H1 (cell line): ENCODE measurements at regions not wholly inside any gene's neighbourhood (a gene's known extent, or its start where the extent isn't known, plus 50 kb on each side); places are given as distances from the start of the nearest gene placed in this dataset.

Experiments used
- CTCF ChIA-PET: fragments of 300-600 bp; sonication (Branson Sonifier 250); formaldehyde crosslinking; loops from one replicate; lab custom pipeline; 2021; ENCODE audit not compliant: partially characterized antibody; lab: Charles Lee
- POLR2A ChIA-PET: fragments of 300-600 bp; sonication (Branson Sonifier 250); formaldehyde crosslinking; loops from one replicate; lab custom pipeline; 2021; ENCODE audit warnings: inconsistent platforms; ENCODE audit not compliant: partially characterized antibody; lab: Charles Lee
- DNase-seq, 2 experiments: peaks; one replicate each; pipeline versions ENCODE4 v3.0.0 to v3.0.0-alpha.2; 2010 to 2022; ENCODE audit warnings: low spot score in 2 of 2, low read depth in 1 of 2, mixed read lengths in 1 of 2
- FAIRE-seq: peaks from 2 replicates; lab custom pipeline; 2011; peaks lifted over from hg19 to GRCh38; lab: Jason Lieb, UNC
- H2AFZ ChIP-seq: 2 replicates; pipeline ENCODE4 v1.8.1; 2012; ENCODE audit warnings: low read length, inconsistent platforms
- H2AK5ac ChIP-seq: 2 replicates; pipeline ENCODE4 v1.6.1; 2013; ENCODE audit warnings: low read depth, low read length
- H2BK120ac ChIP-seq: replicated peaks from 2 replicates; pipeline ENCODE3; 2013; ENCODE audit warnings: low read depth, low read length, inconsistent platforms
- H2BK12ac ChIP-seq: 2 replicates; pipeline ENCODE4 v1.6.1; 2013; ENCODE audit warnings: low read depth, low read length
- H2BK15ac ChIP-seq: 2 replicates; pipeline ENCODE4 v1.6.1; 2013; ENCODE audit warnings: low read length
- H2BK20ac ChIP-seq: 2 replicates; pipeline ENCODE4 v1.6.1; 2013; ENCODE audit warnings: low read length
- H2BK5ac ChIP-seq: 2 replicates; pipeline ENCODE4 v1.6.1; 2013; ENCODE audit warnings: low read depth, low read length
- H3K14ac ChIP-seq: 2 replicates; pipeline ENCODE4 v1.6.1; 2013; ENCODE audit warnings: inconsistent platforms; ENCODE audit not compliant: insufficient read length
- H3K18ac ChIP-seq: 2 replicates; pipeline ENCODE4 v1.6.1; 2013; ENCODE audit warnings: low read length; ENCODE audit errors: extremely low read depth
- H3K23ac ChIP-seq: 2 replicates; pipeline ENCODE4 v1.6.1; 2013; ENCODE audit warnings: inconsistent platforms; ENCODE audit not compliant: insufficient read length
- H3K23me2 ChIP-seq: 2 replicates; pipeline ENCODE4 v1.6.1; 2013; ENCODE audit warnings: low read depth, low read length
- H3K27ac ChIP-seq: 2 replicates; pipeline ENCODE4 v1.6.1; 2011; ENCODE audit warnings: low read depth, low read length, inconsistent platforms
- H3K27me3 ChIP-seq, 4 experiments: replicated peaks in 1 of 4; 1 replicate in 1 of 4; 2 replicates in 3 of 4; pipeline versions ENCODE4 v1.6.1 to v1.8.1; 2011 to 2013; ENCODE audit warnings: low read length in 3 of 4, mild to moderate bottlenecking in 3 of 4, inconsistent platforms in 2 of 4, mixed read lengths in 2 of 4, moderate library complexity in 1 of 4; ENCODE audit not compliant: control insufficient read depth in 3 of 4, insufficient read depth in 3 of 4; ENCODE audit errors: extremely low read depth in 1 of 4
- H3K36me3 ChIP-seq, 4 experiments: 2 replicates each; pipeline versions ENCODE4 v1.6.1 to v1.8.1; 2011 to 2013; ENCODE audit warnings: mild to moderate bottlenecking in 4 of 4, low read length in 3 of 4, moderate library complexity in 2 of 4, control low read depth in 1 of 4, inconsistent platforms in 1 of 4; ENCODE audit not compliant: insufficient read depth in 4 of 4, control insufficient read depth in 2 of 4
- H3K4ac ChIP-seq: replicated peaks from 2 replicates; pipeline ENCODE3; 2013; ENCODE audit warnings: low read length, low read depth, mixed read lengths, inconsistent platforms; ENCODE audit not compliant: insufficient read length
- H3K4me1 ChIP-seq, 4 experiments: replicated peaks in 1 of 4; 1 replicate in 1 of 4; 2 replicates in 3 of 4; pipeline versions ENCODE4 v1.6.1 to v1.8.1; 2011 to 2013; ENCODE audit warnings: low read length in 3 of 4, inconsistent platforms in 2 of 4, mixed read lengths in 1 of 4; ENCODE audit not compliant: insufficient read depth in 4 of 4, control insufficient read depth in 3 of 4
- H3K4me2 ChIP-seq, 2 experiments: 2 replicates each; pipeline versions ENCODE4 v1.6.1 to v1.8.1; 2011 to 2013; ENCODE audit warnings: low read depth in 2 of 2, low read length in 2 of 2, control low read depth in 1 of 2, inconsistent platforms in 1 of 2, mild to moderate bottlenecking in 1 of 2; ENCODE audit not compliant: insufficient read depth in 1 of 2
- H3K4me3 ChIP-seq, 4 experiments: fragments of 200-600, 300-600 bp in 1 of 4; sonication (generic), shearing (Covaris generic), sonication (Bioruptor Twin) in 1 of 4; 2 replicates each; pipeline versions ENCODE4 v1.5.1 to v1.8.1; 2011 to 2016; ENCODE audit warnings: low read length in 4 of 4, low read depth in 3 of 4, control low read depth in 2 of 4, inconsistent platforms in 2 of 4, mild to moderate bottlenecking in 2 of 4, mixed read lengths in 1 of 4, moderate library complexity in 1 of 4; ENCODE audit not compliant: insufficient read depth in 2 of 4; ENCODE audit errors: extremely low read depth in 1 of 4
- H3K56ac ChIP-seq: replicated peaks from 2 replicates; pipeline ENCODE3; 2013; ENCODE audit warnings: low read depth, mild to moderate bottlenecking, mixed read lengths, low read length, inconsistent platforms; ENCODE audit not compliant: insufficient read length
- H3K79me1 ChIP-seq: 2 replicates; pipeline ENCODE4 v1.6.1; 2013; ENCODE audit warnings: low read depth, low read length, control low read depth
- H3K79me2 ChIP-seq, 2 experiments: 2 replicates each; pipeline versions ENCODE4 v1.6.1 to v1.8.1; 2012 to 2013; ENCODE audit warnings: low read length in 2 of 2, mild to moderate bottlenecking in 2 of 2, inconsistent platforms in 1 of 2; ENCODE audit not compliant: insufficient read depth in 2 of 2, control insufficient read depth in 1 of 2
- H3K9ac ChIP-seq, 4 experiments: replicated peaks in 1 of 4; 1 replicate in 1 of 4; 2 replicates in 3 of 4; pipeline versions ENCODE4 v1.6.1 to v1.8.1; 2011 to 2013; ENCODE audit warnings: low read depth in 3 of 4, low read length in 3 of 4, control low read depth in 2 of 4, mild to moderate bottlenecking in 2 of 4, moderate library complexity in 2 of 4, inconsistent platforms in 1 of 4; ENCODE audit errors: extremely low read depth in 1 of 4
- H3K9me3 ChIP-seq, 2 experiments: 2 replicates each; pipeline versions ENCODE4 v1.6.1 to v1.8.1; 2012 to 2013; ENCODE audit warnings: mild to moderate bottlenecking in 2 of 2, moderate library complexity in 2 of 2, control low read depth in 1 of 2, inconsistent platforms in 1 of 2, low read depth in 1 of 2, low read length in 1 of 2, mixed read lengths in 1 of 2; ENCODE audit not compliant: insufficient read depth in 2 of 2
- H4K20me1 ChIP-seq, 2 experiments: replicated peaks in 1 of 2; 2 replicates each; pipeline versions ENCODE3 to v1.8.1; 2011 to 2013; ENCODE audit warnings: inconsistent platforms in 2 of 2, low read length in 2 of 2, mild to moderate bottlenecking in 1 of 2; ENCODE audit not compliant: insufficient read depth in 2 of 2, control insufficient read depth in 1 of 2
- H4K5ac ChIP-seq: 2 replicates; pipeline ENCODE4 v1.6.1; 2013; ENCODE audit warnings: low read length, low read depth, mixed read lengths, inconsistent platforms; ENCODE audit not compliant: insufficient read length
- H4K8ac ChIP-seq: 2 replicates; pipeline ENCODE4 v1.8.0; 2013; ENCODE audit warnings: mild to moderate bottlenecking, moderate library complexity, low read length, inconsistent platforms; ENCODE audit not compliant: insufficient read depth; ENCODE audit errors: extremely low read depth
- H4K91ac ChIP-seq: replicated peaks from 2 replicates; pipeline ENCODE3; 2013; ENCODE audit warnings: low read length, mixed read lengths, inconsistent platforms; ENCODE audit not compliant: insufficient read length
- CBX5 ChIP-seq: fragments of 300-800, 300-1000 bp; sonication (generic); IDR thresholded peaks from 2 replicates; pipeline ENCODE4 v1.7.1; 2016; ENCODE audit warnings: antibody characterized with exemption, low read length, low read depth
- FOSL1 ChIP-seq: IDR thresholded peaks from 2 replicates; pipeline ENCODE4 v1.6.1; 2011; ENCODE audit warnings: mild to moderate bottlenecking, low read depth, low read length, moderate library complexity; ENCODE audit not compliant: insufficient read depth
- GTF2F1 ChIP-seq: IDR thresholded peaks from 2 replicates; pipeline ENCODE4 v1.6.1; 2012; ENCODE audit warnings: low read depth, low read length, improper control_type of control experiment, borderline replicate concordance
- KDM5A ChIP-seq: fragments of 200-600 bp; IDR thresholded peaks from 2 replicates; pipeline ENCODE4 v1.7.1; 2012; ENCODE audit warnings: mild to moderate bottlenecking, low read length, inconsistent platforms, mixed read lengths
- NRF1 ChIP-seq: IDR thresholded peaks from 2 replicates; pipeline ENCODE4 v1.6.1; 2011; ENCODE audit warnings: mild to moderate bottlenecking, low read depth, low read length, improper control_type of control experiment
- RNF2 ChIP-seq: fragments of 200-900, 300-1000 bp; sonication (generic); IDR thresholded peaks from 2 replicates; pipeline ENCODE4 v1.7.1; 2016; ENCODE audit warnings: borderline replicate concordance, low read depth, mild to moderate bottlenecking, antibody characterized with exemption, low read length; ENCODE audit not compliant: poor library complexity, severe bottlenecking; ENCODE audit errors: missing control alignments
- SIX5 ChIP-seq: IDR thresholded peaks from 2 replicates; pipeline ENCODE4 v1.6.1; 2011; ENCODE audit warnings: mild to moderate bottlenecking, low read depth, low read length
- SP1 ChIP-seq: IDR thresholded peaks from 2 replicates; pipeline ENCODE4 v1.6.1; 2011; ENCODE audit warnings: low read depth, low read length
- TAF1 ChIP-seq: IDR thresholded peaks from 2 replicates; pipeline ENCODE4 v1.6.1; 2011; ENCODE audit warnings: mild to moderate bottlenecking, low read depth, low read length
- USF2 ChIP-seq: IDR thresholded peaks from 2 replicates; pipeline ENCODE4 v1.6.1; 2011; ENCODE audit warnings: low read length, improper control_type of control experiment
- WGBS, 2 experiments: shearing (Covaris generic) in 1 of 2; methylation state at CpG; one replicate each; pipeline versions ENCODE4 v1.1.6 to v1.1.7; 2013 to 2015; ENCODE audit warnings: low lambda C conversion rate in 2 of 2, mixed read lengths in 2 of 2, inconsistent platforms in 1 of 2, low coverage in 1 of 2, missing lambda C conversion rate in 1 of 2; ENCODE audit not compliant: insufficient replicate concordance in 2 of 2, insufficient coverage in 1 of 2, insufficient read length in 1 of 2; ENCODE audit errors: extremely low coverage in 1 of 2, missing lambda C conversion rate in 1 of 2; 5-methylcytosine and 5-hydroxymethylcytosine counted together
- TF ChIP-seq, protein P1 (sequence below), 3 experiments: IDR thresholded peaks; 1 replicate in 2 of 3; 2 replicates in 1 of 3; pipeline versions ENCODE4 v1.5.1 to v1.6.1; 2011; ENCODE audit warnings: low read length in 3 of 3, mild to moderate bottlenecking in 3 of 3, inconsistent platforms in 2 of 3, low read depth in 1 of 3, moderate library complexity in 1 of 3; ENCODE audit not compliant: insufficient read depth in 1 of 3; ENCODE audit errors: control extremely low read depth in 1 of 3

GRCh38 chr5:166992108-166992507, 1299.3 kb upstream of the WWC1 start:
- H3K56ac ChIP-seq: no peak overlapping the region
- no peaks in the 10 kb centered on the region for H3K9me3 ChIP-seq
- H4K8ac ChIP-seq: no peak overlapping the region
- no peak overlapping the region for H3K9ac ChIP-seq
- no peaks in the 10 kb centered on the region for H3K36me3 ChIP-seq
- H3K4ac ChIP-seq: no peak overlapping the region
- H3K18ac ChIP-seq: no peak overlapping the region
- WGBS, 2 experiments: 91% methylated on average over 2 of the region's 2 CpGs; no CpG with 5 or more reads in 1 of the 2 experiments
- no peak overlapping the region for H2BK120ac ChIP-seq
- no peak overlapping the region for H2BK5ac ChIP-seq
- H3K27me3 ChIP-seq: no peaks in the 10 kb centered on the region
- no peak overlapping the region for H2BK20ac ChIP-seq
- POLR2A ChIA-PET: interaction anchor here (0.7 kb wide), 1 partner anchor 92 kb away, joined by 4 read pairs; no protein-coding TSS in a partner anchor
- H3K79me2 ChIP-seq: no peaks in the 10 kb centered on the region
- H4K91ac ChIP-seq: no peak overlapping the region
- H4K20me1 ChIP-seq: no peaks in the 10 kb centered on the region
- no peak overlapping the region for H4K5ac ChIP-seq
- DNase-seq (no peak), FAIRE-seq (no peak)
- H3K27ac ChIP-seq: no peak overlapping the region
- H3K23me2 ChIP-seq: no peaks in the 10 kb centered on the region
- no peak overlapping the region for H3K4me2 ChIP-seq
- CTCF ChIA-PET: interaction anchor here (2.1 kb wide), 1 partner anchor 11 kb away, joined by 7 read pairs; no protein-coding TSS in a partner anchor
- no peak overlapping the region for H3K4me3 ChIP-seq
- peaks cover 2 to 6% (median 4%) of the 10 kb centered on the region in 4 experiments; a peak in 4 of 7 replicates for H3K4me1 ChIP-seq
- H3K79me1 ChIP-seq: no peaks in the 10 kb centered on the region
- no peak overlapping the region for H2AFZ ChIP-seq
- no peak overlapping the region for H3K14ac ChIP-seq
- no peak overlapping the region for H2BK15ac ChIP-seq
- no peak overlapping the region for H3K23ac ChIP-seq
- no peak overlapping the region for H2AK5ac ChIP-seq
- H2BK12ac ChIP-seq: no peak overlapping the region
- TF ChIP-seq USF2 (no peak), NRF1 (no peak), SIX5 (no peak), FOSL1 (no peak), CBX5 (no peak), RNF2 (no peak), KDM5A (no peak), GTF2F1 (no peak), TAF1 (no peak), SP1 (no peak)
- TF ChIP-seq, protein P1, sequence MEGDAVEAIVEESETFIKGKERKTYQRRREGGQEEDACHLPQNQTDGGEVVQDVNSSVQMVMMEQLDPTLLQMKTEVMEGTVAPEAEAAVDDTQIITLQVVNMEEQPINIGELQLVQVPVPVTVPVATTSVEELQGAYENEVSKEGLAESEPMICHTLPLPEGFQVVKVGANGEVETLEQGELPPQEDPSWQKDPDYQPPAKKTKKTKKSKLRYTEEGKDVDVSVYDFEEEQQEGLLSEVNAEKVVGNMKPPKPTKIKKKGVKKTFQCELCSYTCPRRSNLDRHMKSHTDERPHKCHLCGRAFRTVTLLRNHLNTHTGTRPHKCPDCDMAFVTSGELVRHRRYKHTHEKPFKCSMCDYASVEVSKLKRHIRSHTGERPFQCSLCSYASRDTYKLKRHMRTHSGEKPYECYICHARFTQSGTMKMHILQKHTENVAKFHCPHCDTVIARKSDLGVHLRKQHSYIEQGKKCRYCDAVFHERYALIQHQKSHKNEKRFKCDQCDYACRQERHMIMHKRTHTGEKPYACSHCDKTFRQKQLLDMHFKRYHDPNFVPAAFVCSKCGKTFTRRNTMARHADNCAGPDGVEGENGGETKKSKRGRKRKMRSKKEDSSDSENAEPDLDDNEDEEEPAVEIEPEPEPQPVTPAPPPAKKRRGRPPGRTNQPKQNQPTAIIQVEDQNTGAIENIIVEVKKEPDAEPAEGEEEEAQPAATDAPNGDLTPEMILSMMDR (IDR thresholded peaks at IDR 0.05; ENCODE audit: control extremely low read depth in 1 of 3, insufficient read depth in 1 of 3, low read depth in 1 of 3, low read length in 3 of 3): no peak
